Body of pancreas (tissue), 4 donors: ENCODE measurements at regions not wholly inside any gene's neighbourhood (a gene's known extent, or its start where the extent isn't known, plus 50 kb on each side); places are given as distances from the start of the nearest gene placed in this dataset.

Experiments
- ATAC-seq: fragments of 150-250 bp; one replicate; pipeline ENCODE4 v1.9.1; 2016
- DNase-seq, 4 donors: peaks; one replicate each; pipeline ENCODE4 v3.0.0-alpha.2; 2019
- H3K27ac ChIP-seq, 4 donors: fragments of 200-600 bp; sonication (generic); 1 replicate in 3 of 4; 2 replicates in 1 of 4; pipeline versions ENCODE4 v1.5.1 to v1.6.1; 2016 to 2019; ENCODE audit warnings: mild to moderate bottlenecking in 1 of 4, mixed read lengths in 1 of 4, moderate library complexity in 1 of 4
- H3K27me3 ChIP-seq, 2 donors: fragments of 200-600 bp; sonication (generic); one replicate each; pipeline ENCODE4 v1.6.0; 2016; ENCODE audit warnings: mild to moderate bottlenecking in 1 of 2
- H3K36me3 ChIP-seq, 2 donors: fragments of 200-600 bp; sonication (generic); replicated peaks in 1 of 2; 2 replicates each; pipeline ENCODE4 v1.5.1; 2016; ENCODE audit warnings: low read depth in 2 of 2; ENCODE audit not compliant: insufficient read depth in 1 of 2
- H3K4me1 ChIP-seq: fragments of 200-600 bp; sonication (generic); one replicate; pipeline ENCODE4 v1.6.0; 2016
- H3K4me3 ChIP-seq, 2 donors: fragments of 200-600 bp; sonication (generic); 1 replicate in 1 of 2; 2 replicates in 1 of 2; pipeline ENCODE4 v1.5.1; 2016 to 2019
- H3K9me3 ChIP-seq, 3 donors: fragments of 200-600 bp; sonication (generic); 1 replicate in 2 of 3; 2 replicates in 1 of 3; pipeline ENCODE4 v1.5.1; 2016
- CTCF ChIP-seq, 7 experiments: fragments of 450-650 bp in 4 of 7; fragments of 200-600 bp in 3 of 7; sonication (generic) in 3 of 7; IDR thresholded peaks; one replicate each; pipeline ENCODE4 v1.5.1; 2016 to 2019; ENCODE audit warnings: antibody characterized with exemption in 7 of 7
- POLR2A ChIP-seq, 3 donors: fragments of 450-650 bp; IDR thresholded peaks; one replicate each; pipeline ENCODE4 v1.6.1; 2016; ENCODE audit warnings: antibody characterized with exemption in 3 of 3, mild to moderate bottlenecking in 2 of 3
- WGBS, 2 donors: methylation state at CpG; one replicate each; pipeline ENCODE4 v1.1.5; 2017; 5-methylcytosine and 5-hydroxymethylcytosine counted together
- intact Hi-C: fragments of 100-400 bp; cut with DNase I; formaldehyde crosslinking; loops from one replicate; pipeline ENCODE4 v1.15.1; 2023

GRCh38 chr4:135963009-135963408 is 1569.3 kb downstream of the PCDH18 start:
- Histone ChIP-seq H3K36me3 (no peaks in the 10 kb centered on the region), H3K9me3 (no peaks in the 10 kb centered on the region), H3K4me1 (no peaks in the 10 kb centered on the region), H3K27ac (no peak overlapping the region), H3K27me3 (no peaks in the 10 kb centered on the region), H3K4me3 (no peak overlapping the region)
- TF ChIP-seq POLR2A (IDR thresholded peaks at IDR 0.05) = no peak
- TF ChIP-seq CTCF (IDR thresholded peaks at IDR 0.05) = no peak
- DNase-seq (no peak), ATAC-seq (no peak)
- intact Hi-C loops = no loop called here
- 19 to 28% methylated on average over 1 of the region's 1 CpG for WGBS, 2 donors

GRCh38 chr4:135949931-135950330 is 1582.4 kb downstream of the PCDH18 start:
- Histone ChIP-seq H3K9me3 (no peaks in the 10 kb centered on the region), H3K4me3 (no peak overlapping the region), H3K4me1 (no peaks in the 10 kb centered on the region), H3K27me3 (no peaks in the 10 kb centered on the region), H3K36me3 (no peaks in the 10 kb centered on the region), H3K27ac (no peak overlapping the region)
- TF ChIP-seq CTCF (IDR thresholded peaks at IDR 0.05) (no peak), POLR2A (IDR thresholded peaks at IDR 0.05) (no peak)
- DNase-seq (no peak), ATAC-seq (no peak)
- intact Hi-C loops = no loop called here
- 42 to 49% methylated on average over 3 of the region's 3 CpGs for WGBS, 2 donors

GRCh38 chr4:135948797-135949196 is 1583.5 kb downstream of the PCDH18 start:
- TF ChIP-seq POLR2A (IDR thresholded peaks at IDR 0.05) (no peak), CTCF (IDR thresholded peaks at IDR 0.05) (no peak)

GRCh38 chr4:135941671-135942070 is 1590.6 kb downstream of the PCDH18 start:
- intact Hi-C loops = no loop called here
- Histone ChIP-seq H3K4me1 (no peaks in the 10 kb centered on the region), H3K27ac (no peak overlapping the region), H3K9me3 (no peaks in the 10 kb centered on the region), H3K27me3 (no peaks in the 10 kb centered on the region), H3K36me3 (no peaks in the 10 kb centered on the region), H3K4me3 (no peak overlapping the region)
- no peak for ATAC-seq
- TF ChIP-seq CTCF (IDR thresholded peaks at IDR 0.05) = no peak
- TF ChIP-seq POLR2A (IDR thresholded peaks at IDR 0.05) = no peak
- no peak for DNase-seq
- WGBS, 2 donors = 66 to 67% methylated on average over 2 of the region's 2 CpGs

More at GRCh38 chr4:135948797-135949196, 1583.5 kb downstream of the PCDH18 start:
- DNase-seq (no peak), ATAC-seq (no peak)
- Histone ChIP-seq H3K27ac (no peak overlapping the region), H3K27me3 (no peaks in the 10 kb centered on the region), H3K4me1 (no peaks in the 10 kb centered on the region), H3K4me3 (no peak overlapping the region), H3K36me3 (no peaks in the 10 kb centered on the region), H3K9me3 (no peaks in the 10 kb centered on the region)
- intact Hi-C loops = no loop called here
- WGBS, 2 donors = 43 to 56% methylated on average over 1 of the region's 1 CpG

- H3K27ac ChIP-seq = no peak overlapping the region
- no peaks in the 10 kb centered on the region for H3K27me3 ChIP-seq
- no peaks in the 10 kb centered on the region for H3K36me3 ChIP-seq
- TF ChIP-seq CTCF (IDR thresholded peaks at IDR 0.05) = no peak
- TF ChIP-seq POLR2A (IDR thresholded peaks at IDR 0.05) = no peak
- H3K4me1 ChIP-seq = no peaks in the 10 kb centered on the region
- intact Hi-C loops = no loop called here
- no peak overlapping the region for H3K4me3 ChIP-seq
- no peaks in the 10 kb centered on the region for H3K9me3 ChIP-seq
- 56 to 61% methylated on average over 1 of the region's 1 CpG for WGBS, 2 donors
- no peak for ATAC-seq
- no peak for DNase-seq
Measured at GRCh38 chr4:135934026-135934425, 1598.3 kb downstream of the PCDH18 start.
